HL-60 (cell line): ENCODE measurements at regions not wholly inside any gene's neighbourhood (a gene's known extent, or its start where the extent isn't known, plus 50 kb on each side); places are given as distances from the start of the nearest gene placed in this dataset.

ENCODE experiments used
- DNase-seq, 2 experiments: peaks; one replicate each; pipeline ENCODE4 v3.0.0-alpha.2; 2010 to 2020; ENCODE audit warnings: low read depth in 1 of 2, low spot score in 1 of 2
- H3K27ac ChIP-seq: fragments of 250-450 bp; sonication (Bioruptor Pico); replicated peaks from 2 replicates; pipeline ENCODE4 v1.5.1; 2020; ENCODE audit warnings: mild to moderate bottlenecking, moderate library complexity
- H3K27me3 ChIP-seq: fragments of 250-450 bp; sonication (Bioruptor Pico); 2 replicates; pipeline ENCODE4 v1.5.1; 2021; ENCODE audit warnings: mild to moderate bottlenecking, moderate library complexity; ENCODE audit not compliant: insufficient read depth, poor library complexity, severe bottlenecking
- H3K4me3 ChIP-seq: replicated peaks from 2 replicates; pipeline ENCODE4 v1.5.1; 2011; ENCODE audit warnings: mild to moderate bottlenecking, control low read depth, low read length; ENCODE audit not compliant: insufficient read depth
- GABPA ChIP-seq: IDR thresholded peaks from 2 replicates; pipeline ENCODE4 v1.6.1; 2012; ENCODE audit warnings: low read depth
- POLR2AphosphoS5 ChIP-seq: IDR thresholded peaks from 2 replicates; pipeline ENCODE4 v1.6.1; 2012; ENCODE audit warnings: low read depth
- SPI1 ChIP-seq: IDR thresholded peaks from 2 replicates; pipeline ENCODE4 v1.6.1; 2012; ENCODE audit warnings: low read depth, mild to moderate bottlenecking, borderline replicate concordance
- TF ChIP-seq, protein P1 (sequence below): IDR thresholded peaks from one replicate; pipeline ENCODE4 v1.5.1; 2011; ENCODE audit warnings: low read length, control low read depth, inconsistent platforms; ENCODE audit not compliant: insufficient read depth
- TF ChIP-seq, protein P2 (sequence below): IDR thresholded peaks from 2 replicates; pipeline ENCODE4 v1.6.1; 2012; ENCODE audit warnings: low read depth; ENCODE audit not compliant: insufficient replicate concordance

GRCh38 chr3:193954752-193955151 lies 181.2 kb upstream of the HES1 start:
- TF ChIP-seq GABPA = no peak
- no peak for TF ChIP-seq SPI1
- TF ChIP-seq, protein P1, sequence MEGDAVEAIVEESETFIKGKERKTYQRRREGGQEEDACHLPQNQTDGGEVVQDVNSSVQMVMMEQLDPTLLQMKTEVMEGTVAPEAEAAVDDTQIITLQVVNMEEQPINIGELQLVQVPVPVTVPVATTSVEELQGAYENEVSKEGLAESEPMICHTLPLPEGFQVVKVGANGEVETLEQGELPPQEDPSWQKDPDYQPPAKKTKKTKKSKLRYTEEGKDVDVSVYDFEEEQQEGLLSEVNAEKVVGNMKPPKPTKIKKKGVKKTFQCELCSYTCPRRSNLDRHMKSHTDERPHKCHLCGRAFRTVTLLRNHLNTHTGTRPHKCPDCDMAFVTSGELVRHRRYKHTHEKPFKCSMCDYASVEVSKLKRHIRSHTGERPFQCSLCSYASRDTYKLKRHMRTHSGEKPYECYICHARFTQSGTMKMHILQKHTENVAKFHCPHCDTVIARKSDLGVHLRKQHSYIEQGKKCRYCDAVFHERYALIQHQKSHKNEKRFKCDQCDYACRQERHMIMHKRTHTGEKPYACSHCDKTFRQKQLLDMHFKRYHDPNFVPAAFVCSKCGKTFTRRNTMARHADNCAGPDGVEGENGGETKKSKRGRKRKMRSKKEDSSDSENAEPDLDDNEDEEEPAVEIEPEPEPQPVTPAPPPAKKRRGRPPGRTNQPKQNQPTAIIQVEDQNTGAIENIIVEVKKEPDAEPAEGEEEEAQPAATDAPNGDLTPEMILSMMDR = no peak
- TF ChIP-seq POLR2AphosphoS5 = no peak
- TF ChIP-seq, protein P2, sequence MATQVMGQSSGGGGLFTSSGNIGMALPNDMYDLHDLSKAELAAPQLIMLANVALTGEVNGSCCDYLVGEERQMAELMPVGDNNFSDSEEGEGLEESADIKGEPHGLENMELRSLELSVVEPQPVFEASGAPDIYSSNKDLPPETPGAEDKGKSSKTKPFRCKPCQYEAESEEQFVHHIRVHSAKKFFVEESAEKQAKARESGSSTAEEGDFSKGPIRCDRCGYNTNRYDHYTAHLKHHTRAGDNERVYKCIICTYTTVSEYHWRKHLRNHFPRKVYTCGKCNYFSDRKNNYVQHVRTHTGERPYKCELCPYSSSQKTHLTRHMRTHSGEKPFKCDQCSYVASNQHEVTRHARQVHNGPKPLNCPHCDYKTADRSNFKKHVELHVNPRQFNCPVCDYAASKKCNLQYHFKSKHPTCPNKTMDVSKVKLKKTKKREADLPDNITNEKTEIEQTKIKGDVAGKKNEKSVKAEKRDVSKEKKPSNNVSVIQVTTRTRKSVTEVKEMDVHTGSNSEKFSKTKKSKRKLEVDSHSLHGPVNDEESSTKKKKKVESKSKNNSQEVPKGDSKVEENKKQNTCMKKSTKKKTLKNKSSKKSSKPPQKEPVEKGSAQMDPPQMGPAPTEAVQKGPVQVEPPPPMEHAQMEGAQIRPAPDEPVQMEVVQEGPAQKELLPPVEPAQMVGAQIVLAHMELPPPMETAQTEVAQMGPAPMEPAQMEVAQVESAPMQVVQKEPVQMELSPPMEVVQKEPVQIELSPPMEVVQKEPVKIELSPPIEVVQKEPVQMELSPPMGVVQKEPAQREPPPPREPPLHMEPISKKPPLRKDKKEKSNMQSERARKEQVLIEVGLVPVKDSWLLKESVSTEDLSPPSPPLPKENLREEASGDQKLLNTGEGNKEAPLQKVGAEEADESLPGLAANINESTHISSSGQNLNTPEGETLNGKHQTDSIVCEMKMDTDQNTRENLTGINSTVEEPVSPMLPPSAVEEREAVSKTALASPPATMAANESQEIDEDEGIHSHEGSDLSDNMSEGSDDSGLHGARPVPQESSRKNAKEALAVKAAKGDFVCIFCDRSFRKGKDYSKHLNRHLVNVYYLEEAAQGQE = no peak
- no peaks in the 10 kb centered on the region for H3K27me3 ChIP-seq
- no peak overlapping the region for H3K4me3 ChIP-seq
- no peak overlapping the region for H3K27ac ChIP-seq
- DNase-seq = no peak

DNA sequence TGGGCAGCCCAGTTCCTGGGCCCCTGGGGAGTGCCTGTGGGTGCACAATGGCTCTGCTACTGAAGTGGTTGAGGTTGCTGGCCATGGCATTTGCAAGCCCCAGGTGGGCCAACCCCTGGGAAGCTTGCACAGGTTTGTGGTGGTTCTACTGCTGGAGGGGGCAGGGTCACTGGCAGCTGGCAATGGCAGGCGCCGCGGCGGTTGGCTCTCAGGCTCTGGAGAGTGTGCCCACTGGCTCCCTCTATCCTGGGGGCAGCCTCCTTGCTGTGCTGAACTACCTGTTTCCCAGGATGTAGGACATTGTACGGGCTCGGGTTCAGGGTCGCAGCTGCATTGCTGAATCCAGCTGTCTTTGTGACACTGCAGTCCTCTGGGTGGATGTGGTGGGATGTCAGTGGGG lies 180.2 kb upstream of the HES1 start:
- TF ChIP-seq, protein P1 = no peak
- TF ChIP-seq SPI1 = no peak
- TF ChIP-seq, protein P2 = no peak
- no peak for TF ChIP-seq GABPA
- TF ChIP-seq POLR2AphosphoS5 = no peak
- no peak for DNase-seq
- no peak overlapping the region for H3K4me3 ChIP-seq
- H3K27ac ChIP-seq = no peak overlapping the region
- no peaks in the 10 kb centered on the region for H3K27me3 ChIP-seq

- TF ChIP-seq POLR2AphosphoS5 (no peak), SPI1 (0 out of 2 replicates have a peak, but pooled peaks have one; percentile 6)
- no peak for DNase-seq
- H3K4me3 ChIP-seq = no peak overlapping the region
- no peaks in the 10 kb centered on the region for H3K27me3 ChIP-seq
- H3K27ac ChIP-seq = no peak overlapping the region
Measured at GRCh38 chr3:193959861-193960260, 176.1 kb upstream of the HES1 start.

DNA sequence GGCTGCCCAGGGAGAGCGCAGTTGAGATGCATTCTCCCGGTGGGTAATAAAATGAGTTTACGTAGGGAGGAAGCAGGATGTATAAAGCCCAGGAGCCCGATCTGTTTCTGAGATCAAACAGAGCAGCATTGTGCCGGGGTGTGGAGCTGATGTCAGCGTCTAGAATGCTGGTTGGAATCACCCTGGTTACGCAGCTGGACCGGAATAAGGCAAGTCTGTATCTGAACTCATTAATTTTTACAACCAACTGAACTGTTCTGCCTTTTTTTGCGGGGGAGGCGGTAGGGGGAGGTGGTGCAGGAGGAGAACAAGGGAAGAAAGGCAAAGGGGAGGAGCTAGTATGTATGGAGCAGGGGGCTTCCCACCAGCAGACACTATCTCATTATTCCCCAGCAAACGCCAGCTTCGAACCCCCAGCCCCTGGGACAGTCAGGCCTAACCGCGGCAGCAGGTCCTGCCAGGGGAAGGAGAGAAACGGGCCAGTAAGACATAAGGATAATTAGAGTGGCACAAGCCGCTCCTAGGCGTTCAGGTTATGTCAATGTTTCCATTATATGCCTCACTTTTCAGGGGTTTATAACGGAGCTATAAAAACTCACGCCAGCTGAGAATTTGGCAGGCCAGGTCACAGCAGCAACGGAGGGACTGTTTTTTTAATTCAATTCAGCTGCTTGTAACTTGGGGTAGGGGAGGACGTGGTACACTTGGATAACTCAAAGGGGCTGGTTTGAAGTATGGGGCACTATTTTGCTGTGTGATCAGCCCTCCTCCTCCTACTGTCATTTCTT lies 175.3 kb upstream of the HES1 start:
- H3K27me3 ChIP-seq = no peaks in the 10 kb centered on the region
- no peak overlapping the region for H3K4me3 ChIP-seq
- no peak for DNase-seq
- no peak overlapping the region for H3K27ac ChIP-seq
- TF ChIP-seq, protein P2 = no peak
- TF ChIP-seq, protein P1 = no peak
- no peak for TF ChIP-seq SPI1
- TF ChIP-seq POLR2AphosphoS5 = no peak
- TF ChIP-seq GABPA = no peak
